Keratinocyte (primary cell): ENCODE measurements at regions not wholly inside any gene's neighbourhood (a gene's known extent, or its start where the extent isn't known, plus 50 kb on each side); places are given as distances from the start of the nearest gene placed in this dataset.

Experiments
- DNase-seq: peaks from one replicate; pipeline ENCODE4 v3.0.0-alpha.2; 2011; ENCODE audit warnings: low read depth, missing footprints, low spot score
- FAIRE-seq: peaks from 2 replicates; lab custom pipeline; 2011; peaks lifted over from hg19 to GRCh38; lab: Jason Lieb, UNC
- H2AFZ ChIP-seq: 2 replicates; pipeline ENCODE4 v1.6.0; 2012; ENCODE audit warnings: low read length, control low read depth, inconsistent platforms; ENCODE audit not compliant: control insufficient read depth
- H3K27ac ChIP-seq: 2 replicates; pipeline ENCODE4 v1.5.1; 2011; ENCODE audit warnings: low read length; ENCODE audit not compliant: control insufficient read depth, insufficient read depth
- H3K27me3 ChIP-seq: 3 replicates; pipeline ENCODE4 v1.6.0; 2011; ENCODE audit warnings: low read length; ENCODE audit not compliant: control insufficient read depth, insufficient read depth; ENCODE audit errors: extremely low read depth
- H3K36me3 ChIP-seq, 2 experiments: 2 replicates in 1 of 2; 3 replicates in 1 of 2; pipeline ENCODE4 v1.5.1; 2011; ENCODE audit warnings: low read length in 2 of 2, mild to moderate bottlenecking in 1 of 2; ENCODE audit not compliant: control insufficient read depth in 2 of 2, insufficient read depth in 2 of 2; ENCODE audit errors: extremely low read depth in 1 of 2
- H3K4me1 ChIP-seq: 3 replicates; pipeline ENCODE4 v1.5.1; 2011; ENCODE audit warnings: low read length; ENCODE audit not compliant: control insufficient read depth, insufficient read depth; ENCODE audit errors: extremely low read depth
- H3K4me2 ChIP-seq: 3 replicates; pipeline ENCODE4 v1.6.0; 2011; ENCODE audit warnings: low read depth, low read length; ENCODE audit not compliant: control insufficient read depth, insufficient read depth; ENCODE audit errors: extremely low read depth
- H3K4me3 ChIP-seq, 3 experiments: fragments of 200-600 bp in 1 of 3; sonication (generic) in 1 of 3; 2 replicates in 2 of 3; 3 replicates in 1 of 3; pipeline ENCODE4 v1.5.1; 2011 to 2016; ENCODE audit warnings: low read length in 3 of 3, mild to moderate bottlenecking in 3 of 3, control low read depth in 2 of 3, inconsistent platforms in 1 of 3, low read depth in 1 of 3, mixed read lengths in 1 of 3, mixed run types in 1 of 3, moderate library complexity in 1 of 3; ENCODE audit not compliant: control insufficient read depth in 2 of 3, insufficient read depth in 2 of 3; ENCODE audit errors: extremely low read depth in 1 of 3
- H3K79me2 ChIP-seq: 2 replicates; pipeline ENCODE4 v1.6.0; 2012; ENCODE audit warnings: low read length; ENCODE audit not compliant: control insufficient read depth, insufficient read depth
- H3K9ac ChIP-seq: 3 replicates; pipeline ENCODE4 v1.6.0; 2011; ENCODE audit warnings: low read length; ENCODE audit not compliant: control insufficient read depth, insufficient read depth; ENCODE audit errors: extremely low read depth
- H3K9me1 ChIP-seq: 3 replicates; pipeline ENCODE4 v1.6.0; 2011; ENCODE audit warnings: low read length; ENCODE audit not compliant: control insufficient read depth, insufficient read depth; ENCODE audit errors: extremely low read depth
- H3K9me3 ChIP-seq: 2 replicates; pipeline ENCODE4 v1.5.1; 2012; ENCODE audit warnings: low read depth, low read length; ENCODE audit not compliant: control insufficient read depth
- H4K20me1 ChIP-seq: 3 replicates; pipeline ENCODE4 v1.6.0; 2011; ENCODE audit warnings: low read length; ENCODE audit not compliant: control insufficient read depth, insufficient read depth; ENCODE audit errors: extremely low read depth
- EZH2 ChIP-seq: IDR thresholded peaks from one replicate; pipeline ENCODE4 v1.6.1; 2012; ENCODE audit warnings: inconsistent platforms, mild to moderate bottlenecking, low read length, moderate library complexity
- dilution Hi-C: fragments of 300-500 bp; cut with MboI; formaldehyde crosslinking; loops from one replicate; pipeline ENCODE4 v1.7.0; 2020; ENCODE audit warnings: low sequenced_read_pairs; ENCODE audit not compliant: extremely low pct_ligation_motif_present
- TF ChIP-seq, protein P1 (sequence below), 3 experiments: IDR thresholded peaks in 1 of 3; conservative IDR thresholded peaks in 1 of 3; optimal IDR thresholded peaks in 1 of 3; 2 replicates in 2 of 3; 3 replicates in 1 of 3; pipeline versions ENCODE3 to v1.5.1; 2011; ENCODE audit warnings: low read length in 3 of 3, mild to moderate bottlenecking in 3 of 3, moderate library complexity in 2 of 3, control low read depth in 1 of 3, inconsistent platforms in 1 of 3; ENCODE audit not compliant: insufficient read depth in 2 of 3; ENCODE audit errors: extremely low read depth in 1 of 3

DNA sequence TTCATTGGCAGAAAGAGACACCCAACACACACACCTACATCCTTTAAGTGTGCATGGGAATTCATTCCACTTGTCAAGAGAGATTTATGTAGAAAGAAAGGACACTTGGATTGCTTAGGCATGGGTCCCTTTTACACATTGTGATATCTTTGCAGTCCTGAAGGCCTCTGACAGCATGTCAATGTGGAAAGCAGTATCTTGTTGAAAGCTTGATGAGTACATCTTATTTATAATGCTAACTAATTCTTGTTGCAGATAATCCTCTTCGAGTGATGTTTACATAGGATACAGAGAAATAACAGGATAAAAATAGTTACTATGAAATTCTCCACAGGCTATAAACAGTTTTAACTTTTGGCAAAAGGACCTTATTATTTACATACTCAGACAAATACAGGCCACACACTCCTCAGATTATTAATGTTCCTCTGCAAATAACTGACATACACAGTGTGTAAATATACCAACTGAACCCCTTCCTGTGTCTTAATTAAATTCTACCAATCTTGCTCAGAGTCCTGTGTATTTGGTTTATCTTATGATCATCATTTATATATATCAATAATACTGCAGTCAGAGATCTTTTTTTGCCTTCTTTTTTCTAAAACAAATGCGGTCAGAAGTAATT is 111.8 kb upstream of the DIO2 start:
- dilution Hi-C loops: no loop called here
- no peaks in the 10 kb centered on the region for H3K79me2 ChIP-seq

DNA sequence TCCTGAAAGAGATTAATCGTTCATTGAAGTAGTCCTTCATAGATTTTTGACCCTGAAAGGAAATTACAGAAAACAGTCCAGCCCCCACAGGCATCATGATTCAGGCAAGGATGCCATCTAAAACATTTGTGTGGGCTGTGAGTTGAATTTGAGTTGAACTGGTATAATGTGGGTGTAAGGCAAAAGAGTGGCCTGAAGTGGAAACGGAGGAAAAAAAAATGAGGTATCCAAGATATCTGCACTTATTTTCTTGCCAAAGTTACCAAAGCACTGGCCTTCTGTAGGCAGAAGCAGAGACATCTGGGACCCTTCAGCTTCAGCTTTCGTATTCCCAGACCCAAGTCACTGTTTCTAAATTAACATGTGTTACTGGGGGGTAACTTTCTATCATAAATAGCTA is 105.1 kb upstream of the DIO2 start:
- Histone ChIP-seq H3K27ac (no peak overlapping the region), H3K36me3 (no peaks in the 10 kb centered on the region), H3K9ac (no peak overlapping the region), H2AFZ (no peak overlapping the region), H4K20me1 (no peaks in the 10 kb centered on the region), H3K9me3 (no peaks in the 10 kb centered on the region), H3K4me3 (no peak overlapping the region), H3K79me2 (no peaks in the 10 kb centered on the region), H3K4me1 (no peaks in the 10 kb centered on the region), H3K4me2 (no peak overlapping the region), H3K27me3 (no peaks in the 10 kb centered on the region), H3K9me1 (no peaks in the 10 kb centered on the region)
- no peak for DNase-seq
- FAIRE-seq: no peak
- dilution Hi-C loops: no loop called here
- TF ChIP-seq EZH2: no peak
- TF ChIP-seq, protein P1, sequence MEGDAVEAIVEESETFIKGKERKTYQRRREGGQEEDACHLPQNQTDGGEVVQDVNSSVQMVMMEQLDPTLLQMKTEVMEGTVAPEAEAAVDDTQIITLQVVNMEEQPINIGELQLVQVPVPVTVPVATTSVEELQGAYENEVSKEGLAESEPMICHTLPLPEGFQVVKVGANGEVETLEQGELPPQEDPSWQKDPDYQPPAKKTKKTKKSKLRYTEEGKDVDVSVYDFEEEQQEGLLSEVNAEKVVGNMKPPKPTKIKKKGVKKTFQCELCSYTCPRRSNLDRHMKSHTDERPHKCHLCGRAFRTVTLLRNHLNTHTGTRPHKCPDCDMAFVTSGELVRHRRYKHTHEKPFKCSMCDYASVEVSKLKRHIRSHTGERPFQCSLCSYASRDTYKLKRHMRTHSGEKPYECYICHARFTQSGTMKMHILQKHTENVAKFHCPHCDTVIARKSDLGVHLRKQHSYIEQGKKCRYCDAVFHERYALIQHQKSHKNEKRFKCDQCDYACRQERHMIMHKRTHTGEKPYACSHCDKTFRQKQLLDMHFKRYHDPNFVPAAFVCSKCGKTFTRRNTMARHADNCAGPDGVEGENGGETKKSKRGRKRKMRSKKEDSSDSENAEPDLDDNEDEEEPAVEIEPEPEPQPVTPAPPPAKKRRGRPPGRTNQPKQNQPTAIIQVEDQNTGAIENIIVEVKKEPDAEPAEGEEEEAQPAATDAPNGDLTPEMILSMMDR (optimal IDR thresholded peaks at IDR 0.05 in 1 of 3, IDR thresholded peaks at IDR 0.05 in 1 of 3, conservative IDR thresholded peaks at IDR 0.05 in 1 of 3; ENCODE audit: extremely low read depth in 1 of 3, insufficient read depth in 2 of 3, low read length in 3 of 3): no peak

More for the DNA sequence above, 111.8 kb upstream of the DIO2 start:
- H3K9ac ChIP-seq: no peak overlapping the region
- no peaks in the 10 kb centered on the region for H4K20me1 ChIP-seq
- no peak overlapping the region for H3K4me3 ChIP-seq
- no peaks in the 10 kb centered on the region for H3K9me3 ChIP-seq
- no peaks in the 10 kb centered on the region for H3K27me3 ChIP-seq
- H3K27ac ChIP-seq: no peak overlapping the region
- TF ChIP-seq, protein P1 (optimal IDR thresholded peaks at IDR 0.05 in 1 of 3, IDR thresholded peaks at IDR 0.05 in 1 of 3, conservative IDR thresholded peaks at IDR 0.05 in 1 of 3; ENCODE audit: extremely low read depth in 1 of 3, insufficient read depth in 2 of 3, low read length in 3 of 3): no peak
- TF ChIP-seq EZH2: no peak
- no peaks in the 10 kb centered on the region for H3K36me3 ChIP-seq
- no peak overlapping the region for H3K4me2 ChIP-seq
- no peaks in the 10 kb centered on the region for H3K4me1 ChIP-seq
- DNase-seq (no peak), FAIRE-seq (no peak)
- no peak overlapping the region for H2AFZ ChIP-seq
- peaks cover 2% of the 10 kb centered on the region for H3K9me1 ChIP-seq
